HG03064 (cell line): ENCODE measurements at regions not wholly inside any gene's neighbourhood (a gene's known extent, or its start where the extent isn't known, plus 50 kb on each side); places are given as distances from the start of the nearest gene placed in this dataset.
"Not testable (repeated sequence)": the region's sequence is repeated elsewhere in the genome, so short reads cannot be mapped to it uniquely, and the experiment has no call there.

Experiments
- ATAC-seq: cut with Tn5 transposase; IDR thresholded peaks from one replicate; pipeline ENCODE4 v1.9.1; 2021; ENCODE audit warnings: low read depth; ENCODE audit not compliant: unreplicated experiment

- no peak for ATAC-seq
Observed at GRCh38 chr5:15384581-15384980, 115.4 kb upstream of the FBXL7 start.

- ATAC-seq, result no peak
Observed at GRCh38 chr5:15384176-15384575, 115.8 kb upstream of the FBXL7 start.

- ATAC-seq, result no peak
Observed at GRCh38 chr5:15383469-15383868, 116.5 kb upstream of the FBXL7 start.

- ATAC-seq, result no peak
Observed at GRCh38 chr5:15383021-15383420, 117.0 kb upstream of the FBXL7 start.

GRCh38 chr5:15377573-15378340 is 122.2 kb upstream of the FBXL7 start:
- no peak for ATAC-seq

GRCh38 chr5:15376803-15377202 is 123.2 kb upstream of the FBXL7 start:
- no peak for ATAC-seq

- ATAC-seq, result no peak
Observed at GRCh38 chr5:15376088-15376487, 123.9 kb upstream of the FBXL7 start.

GRCh38 chr5:15375559-15375958 is 124.4 kb upstream of the FBXL7 start:
- ATAC-seq, result no peak

GRCh38 chr5:15374886-15375285 is 125.1 kb upstream of the FBXL7 start:
- no peak for ATAC-seq

GRCh38 chr5:15373151-15373550 is 126.8 kb upstream of the FBXL7 start:
- no peak for ATAC-seq

GRCh38 chr5:15371184-15371583 is 128.8 kb upstream of the FBXL7 start:
- ATAC-seq, result no peak

GRCh38 chr5:15368835-15369234 is 131.1 kb upstream of the FBXL7 start:
- no peak for ATAC-seq

GRCh38 chr5:15367489-15367888 is 132.5 kb upstream of the FBXL7 start:
- no peak for ATAC-seq

- ATAC-seq, result no peak
Observed at GRCh38 chr5:15366676-15367391, 133.1 kb upstream of the FBXL7 start.

GRCh38 chr5:15365070-15365469 is 134.9 kb upstream of the FBXL7 start:
- no peak for ATAC-seq

- no peak for ATAC-seq
Observed at GRCh38 chr5:15363601-15364000, 136.4 kb upstream of the FBXL7 start.

- not testable (repeated sequence) for ATAC-seq
Observed at GRCh38 chr5:15357092-15357453, 142.9 kb upstream of the FBXL7 start.

- not testable (repeated sequence) for ATAC-seq
Observed at GRCh38 chr5:15356308-15357091, 143.5 kb upstream of the FBXL7 start.

- ATAC-seq, result no peak
Observed at GRCh38 chr5:15354021-15354420, 146.0 kb upstream of the FBXL7 start.

GRCh38 chr5:15353086-15353645 is 146.8 kb upstream of the FBXL7 start:
- ATAC-seq, result no peak

GRCh38 chr5:15350614-15351013 is 149.4 kb upstream of the FBXL7 start:
- ATAC-seq, result no peak
